ENCODE measurements at regions not wholly inside any gene's neighbourhood (a gene's known extent, or its start where the extent isn't known, plus 50 kb on each side); places are given as distances from the start of the nearest gene placed in this dataset.

DNA sequence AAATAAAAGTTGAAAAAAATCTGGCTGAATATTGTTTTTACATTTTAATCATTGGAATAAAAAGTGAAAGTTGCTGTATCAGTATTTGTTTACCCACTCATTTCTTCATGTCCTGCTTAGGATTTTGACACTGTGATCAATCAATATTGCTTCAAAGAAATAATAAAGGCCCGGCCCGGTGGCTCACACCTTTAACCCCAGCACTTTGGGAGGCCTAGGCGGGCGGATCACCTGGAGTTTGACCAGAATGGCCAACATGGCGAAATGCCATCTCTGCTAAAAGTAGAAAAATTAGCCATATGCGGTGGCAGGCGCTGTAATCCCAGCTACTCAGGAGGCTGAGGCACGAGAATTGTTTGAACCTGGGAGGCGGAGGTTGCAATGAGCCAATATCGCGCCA, 93.7 kb upstream of the CTNND2 start:
- TF ChIP-seq, protein P1, sequence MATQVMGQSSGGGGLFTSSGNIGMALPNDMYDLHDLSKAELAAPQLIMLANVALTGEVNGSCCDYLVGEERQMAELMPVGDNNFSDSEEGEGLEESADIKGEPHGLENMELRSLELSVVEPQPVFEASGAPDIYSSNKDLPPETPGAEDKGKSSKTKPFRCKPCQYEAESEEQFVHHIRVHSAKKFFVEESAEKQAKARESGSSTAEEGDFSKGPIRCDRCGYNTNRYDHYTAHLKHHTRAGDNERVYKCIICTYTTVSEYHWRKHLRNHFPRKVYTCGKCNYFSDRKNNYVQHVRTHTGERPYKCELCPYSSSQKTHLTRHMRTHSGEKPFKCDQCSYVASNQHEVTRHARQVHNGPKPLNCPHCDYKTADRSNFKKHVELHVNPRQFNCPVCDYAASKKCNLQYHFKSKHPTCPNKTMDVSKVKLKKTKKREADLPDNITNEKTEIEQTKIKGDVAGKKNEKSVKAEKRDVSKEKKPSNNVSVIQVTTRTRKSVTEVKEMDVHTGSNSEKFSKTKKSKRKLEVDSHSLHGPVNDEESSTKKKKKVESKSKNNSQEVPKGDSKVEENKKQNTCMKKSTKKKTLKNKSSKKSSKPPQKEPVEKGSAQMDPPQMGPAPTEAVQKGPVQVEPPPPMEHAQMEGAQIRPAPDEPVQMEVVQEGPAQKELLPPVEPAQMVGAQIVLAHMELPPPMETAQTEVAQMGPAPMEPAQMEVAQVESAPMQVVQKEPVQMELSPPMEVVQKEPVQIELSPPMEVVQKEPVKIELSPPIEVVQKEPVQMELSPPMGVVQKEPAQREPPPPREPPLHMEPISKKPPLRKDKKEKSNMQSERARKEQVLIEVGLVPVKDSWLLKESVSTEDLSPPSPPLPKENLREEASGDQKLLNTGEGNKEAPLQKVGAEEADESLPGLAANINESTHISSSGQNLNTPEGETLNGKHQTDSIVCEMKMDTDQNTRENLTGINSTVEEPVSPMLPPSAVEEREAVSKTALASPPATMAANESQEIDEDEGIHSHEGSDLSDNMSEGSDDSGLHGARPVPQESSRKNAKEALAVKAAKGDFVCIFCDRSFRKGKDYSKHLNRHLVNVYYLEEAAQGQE (IDR thresholded peaks at IDR 0.05; ENCODE audit: unreplicated experiment), result no peak
- TF ChIP-seq, protein P2, sequence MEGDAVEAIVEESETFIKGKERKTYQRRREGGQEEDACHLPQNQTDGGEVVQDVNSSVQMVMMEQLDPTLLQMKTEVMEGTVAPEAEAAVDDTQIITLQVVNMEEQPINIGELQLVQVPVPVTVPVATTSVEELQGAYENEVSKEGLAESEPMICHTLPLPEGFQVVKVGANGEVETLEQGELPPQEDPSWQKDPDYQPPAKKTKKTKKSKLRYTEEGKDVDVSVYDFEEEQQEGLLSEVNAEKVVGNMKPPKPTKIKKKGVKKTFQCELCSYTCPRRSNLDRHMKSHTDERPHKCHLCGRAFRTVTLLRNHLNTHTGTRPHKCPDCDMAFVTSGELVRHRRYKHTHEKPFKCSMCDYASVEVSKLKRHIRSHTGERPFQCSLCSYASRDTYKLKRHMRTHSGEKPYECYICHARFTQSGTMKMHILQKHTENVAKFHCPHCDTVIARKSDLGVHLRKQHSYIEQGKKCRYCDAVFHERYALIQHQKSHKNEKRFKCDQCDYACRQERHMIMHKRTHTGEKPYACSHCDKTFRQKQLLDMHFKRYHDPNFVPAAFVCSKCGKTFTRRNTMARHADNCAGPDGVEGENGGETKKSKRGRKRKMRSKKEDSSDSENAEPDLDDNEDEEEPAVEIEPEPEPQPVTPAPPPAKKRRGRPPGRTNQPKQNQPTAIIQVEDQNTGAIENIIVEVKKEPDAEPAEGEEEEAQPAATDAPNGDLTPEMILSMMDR (conservative IDR thresholded peaks at IDR 0.05; ENCODE audit: low read depth in 2 of 2), result no peak
- no peak for TF ChIP-seq EZH2 (IDR thresholded peaks at IDR 0.05; ENCODE audit: low read depth, unreplicated experiment)

Measured in GM23338 (cell line).